ENCODE measurements at regions not wholly inside any gene's neighbourhood (a gene's known extent, or its start where the extent isn't known, plus 50 kb on each side); places are given as distances from the start of the nearest gene placed in this dataset.

GRCh38 chr2:205902041-205902899 is 183.7 kb downstream of the INO80D start:
- DNase-seq (ENCODE audit: low read depth), result no peak

GRCh38 chr2:205901491-205901890 is 184.5 kb downstream of the INO80D start:
- DNase-seq (ENCODE audit: low read depth), result no peak

GRCh38 chr2:205898744-205899143 is 187.2 kb downstream of the INO80D start:
- DNase-seq (ENCODE audit: low read depth), result no peak

GRCh38 chr2:205895981-205896655 is 189.9 kb downstream of the INO80D start:
- DNase-seq (ENCODE audit: low read depth), result no peak

GRCh38 chr2:205892665-205893259 is 193.2 kb downstream of the INO80D start:
- DNase-seq (ENCODE audit: low read depth), result no peak

- no peak for DNase-seq (ENCODE audit: low read depth)
Observed at GRCh38 chr2:205892251-205892655, 193.7 kb downstream of the INO80D start.

GRCh38 chr2:205889114-205889513 is 196.9 kb downstream of the INO80D start:
- no peak for DNase-seq (ENCODE audit: low read depth)

- DNase-seq (ENCODE audit: low read depth), result no peak
Observed at GRCh38 chr2:205887637-205888036, 198.3 kb downstream of the INO80D start.

GRCh38 chr2:205885492-205886099 is 200.4 kb downstream of the INO80D start:
- DNase-seq (ENCODE audit: low read depth), result peak; percentile 10

- no peak for DNase-seq (ENCODE audit: low read depth)
Observed at GRCh38 chr2:205883965-205884364, 201.7 kb downstream of the NRP2 start.

- no peak for DNase-seq (ENCODE audit: low read depth)
Observed at GRCh38 chr2:205882806-205883425, 200.6 kb downstream of the NRP2 start.

- no peak for DNase-seq (ENCODE audit: low read depth)
Observed at GRCh38 chr2:205880048-205880447, 197.7 kb downstream of the NRP2 start.

GRCh38 chr2:205878999-205879762 is 196.9 kb downstream of the NRP2 start:
- DNase-seq (ENCODE audit: low read depth), result no peak

- no peak for DNase-seq (ENCODE audit: low read depth)
Observed at GRCh38 chr2:205877496-205877895, 195.2 kb downstream of the NRP2 start.

- no peak for DNase-seq (ENCODE audit: low read depth)
Observed at GRCh38 chr2:205876127-205876526, 193.8 kb downstream of the NRP2 start.

- DNase-seq (ENCODE audit: low read depth), result no peak
Observed at GRCh38 chr2:205872716-205873115, 190.4 kb downstream of the NRP2 start.

GRCh38 chr2:205869439-205869838 is 187.1 kb downstream of the NRP2 start:
- DNase-seq (ENCODE audit: low read depth), result no peak

- DNase-seq (ENCODE audit: low read depth), result no peak
Observed at GRCh38 chr2:205868773-205869333, 186.6 kb downstream of the NRP2 start.

GRCh38 chr2:205868053-205868452 is 185.8 kb downstream of the NRP2 start:
- no peak for DNase-seq (ENCODE audit: low read depth)

- DNase-seq (ENCODE audit: low read depth), result no peak
Observed at GRCh38 chr2:205867371-205867770, 185.1 kb downstream of the NRP2 start.

GRCh38 chr2:205865905-205866441 is 183.7 kb downstream of the NRP2 start:
- DNase-seq (ENCODE audit: low read depth), result no peak
